GM19035 (cell line): ENCODE measurements at regions not wholly inside any gene's neighbourhood (a gene's known extent, or its start where the extent isn't known, plus 50 kb on each side); places are given as distances from the start of the nearest gene placed in this dataset.
"Not testable (repeated sequence)": the region's sequence is repeated elsewhere in the genome, so short reads cannot be mapped to it uniquely, and the experiment has no call there.

Source experiments
- ATAC-seq: cut with Tn5 transposase; IDR thresholded peaks from one replicate; pipeline ENCODE4 v1.9.1; 2021; ENCODE audit not compliant: unreplicated experiment

- ATAC-seq, result no peak
Measured at GRCh38 chr2:14967729-14968128, 335.2 kb downstream of the LRATD1 start.

DNA sequence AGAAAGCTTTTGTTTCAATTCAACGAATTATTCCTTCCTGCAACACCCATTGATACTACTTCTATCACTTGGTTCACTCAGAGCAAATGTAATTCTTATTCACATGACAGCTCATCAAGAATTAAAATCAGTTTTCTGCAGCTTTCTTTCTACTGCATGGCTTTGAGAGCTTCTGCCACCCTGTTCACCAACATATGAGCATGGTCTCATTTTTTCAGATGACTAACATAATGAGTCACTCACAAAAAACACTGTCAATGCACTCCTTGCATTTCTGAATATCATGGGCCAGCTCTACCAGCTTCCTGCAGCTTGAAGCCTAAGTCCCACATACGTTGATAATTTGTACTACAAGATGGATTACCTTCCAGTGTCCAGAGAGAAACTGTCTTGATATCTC is 342.9 kb downstream of the LRATD1 start:
- no peak for ATAC-seq

- no peak for ATAC-seq
Measured at GRCh38 chr2:14977021-14977420, 344.5 kb downstream of the LRATD1 start.

DNA sequence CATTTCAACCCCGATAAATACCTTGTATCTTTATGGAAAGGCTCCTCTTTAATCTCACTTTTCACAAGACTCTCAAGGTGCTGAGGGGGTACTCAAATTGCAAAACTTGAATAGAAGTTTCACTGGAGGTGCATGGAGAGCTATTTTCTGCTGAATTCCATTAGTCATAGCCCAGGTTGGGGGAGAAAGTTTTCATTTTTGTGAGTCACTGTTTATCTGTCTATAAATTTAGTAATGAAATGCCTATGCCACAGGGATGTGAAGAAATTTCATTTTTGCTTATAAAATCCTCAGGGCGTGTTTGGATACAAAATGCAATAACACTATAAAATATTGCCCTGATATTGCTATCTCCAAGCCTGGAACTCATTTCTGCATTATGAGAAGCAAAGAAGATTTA is 346.3 kb downstream of the LRATD1 start:
- no peak for ATAC-seq

- no peak for ATAC-seq
Measured at GRCh38 chr2:14982790-14983189, 350.3 kb downstream of the LRATD1 start.

GRCh38 chr2:14988600-14988999 is 356.1 kb downstream of the LRATD1 start:
- no peak for ATAC-seq

DNA sequence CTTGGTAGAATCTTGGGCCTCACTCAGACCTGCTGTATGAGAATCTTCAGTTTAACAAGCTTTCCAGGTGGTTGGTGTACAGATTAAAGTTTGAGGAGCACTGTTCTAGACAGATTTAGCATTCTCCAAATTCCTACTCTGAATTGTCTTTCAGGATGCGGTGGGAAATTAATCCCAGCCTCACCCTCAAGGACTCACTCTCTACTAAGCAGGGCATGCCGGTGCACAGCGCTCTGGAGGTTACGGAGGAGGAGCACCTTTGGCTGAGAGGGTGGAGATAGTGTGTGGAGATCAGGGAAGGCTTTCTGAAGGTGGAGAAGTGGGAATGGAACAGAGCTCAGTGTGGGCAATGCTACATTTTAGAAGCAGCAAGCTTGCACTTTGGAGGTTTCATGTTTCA is 359.2 kb downstream of the LRATD1 start:
- no peak for ATAC-seq

- no peak for ATAC-seq
Measured at GRCh38 chr2:14994721-14995120, 362.2 kb downstream of the LRATD1 start.

DNA sequence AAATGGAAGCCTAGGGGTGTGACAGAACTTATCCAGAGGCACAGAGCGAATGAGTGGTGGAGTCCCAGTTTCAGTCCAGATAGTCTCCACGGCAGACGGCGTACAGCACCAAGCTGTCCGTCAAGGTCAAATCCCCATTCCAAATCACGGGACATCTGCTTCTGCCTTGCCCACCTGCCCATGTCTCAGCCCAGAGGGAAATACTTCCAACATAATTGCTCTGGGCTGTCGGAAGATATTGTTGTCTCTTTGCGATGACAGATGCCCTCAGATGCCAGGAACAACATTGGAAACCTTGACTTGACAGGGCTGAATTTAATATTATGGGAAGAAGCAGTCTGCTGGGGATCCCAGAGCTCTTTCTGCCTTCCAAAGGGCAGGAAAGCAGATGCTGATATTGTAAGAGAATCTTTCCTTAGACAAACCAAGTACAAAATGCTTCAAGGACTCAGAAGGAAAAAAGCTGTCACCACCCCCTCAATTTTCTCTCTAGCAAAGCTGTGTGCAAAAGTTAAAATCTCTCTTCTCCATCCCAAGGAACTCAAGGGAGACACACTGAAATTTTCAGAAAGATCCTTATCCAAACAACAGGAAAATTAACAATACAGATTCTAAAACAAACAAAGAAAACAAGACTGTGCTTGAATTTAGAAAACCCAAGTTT is 364.0 kb downstream of the LRATD1 start:
- ATAC-seq, result no peak

GRCh38 chr2:14998546-14998945 is 366.0 kb downstream of the LRATD1 start:
- ATAC-seq, result no peak

DNA sequence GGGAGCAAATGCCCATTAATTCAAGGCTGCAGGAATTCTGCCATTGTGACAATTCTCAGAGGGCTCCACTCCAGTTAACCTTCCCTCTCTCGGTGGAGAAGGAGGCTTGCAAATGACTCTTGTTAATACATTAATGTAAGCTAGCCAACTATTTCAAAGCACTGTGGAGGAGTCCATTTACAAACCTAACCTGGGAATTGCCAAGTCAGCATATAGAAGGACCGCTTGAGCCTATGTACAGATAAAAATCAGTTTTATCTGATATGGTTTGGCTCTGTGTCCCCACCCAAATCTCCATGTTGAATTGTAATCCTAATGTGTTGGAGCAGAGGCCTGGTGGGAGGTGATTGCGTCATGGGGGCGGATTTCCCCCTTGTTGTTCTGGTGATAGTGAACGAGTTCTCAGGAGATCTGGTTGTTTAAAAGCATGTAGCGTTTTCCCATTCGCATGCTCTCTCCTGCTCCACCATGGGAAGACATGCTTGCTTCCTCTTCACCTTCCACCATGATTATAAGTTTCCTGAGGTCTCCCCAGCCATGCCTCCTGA is 366.7 kb downstream of the LRATD1 start:
- no peak for ATAC-seq

- not testable (repeated sequence) for ATAC-seq
Measured at GRCh38 chr2:15002519-15002918, 370.0 kb downstream of the LRATD1 start.

GRCh38 chr2:15006667-15007066 is 374.1 kb downstream of the LRATD1 start:
- ATAC-seq, result peak; percentile 66

GRCh38 chr2:15009681-15010080 is 377.2 kb downstream of the LRATD1 start:
- ATAC-seq, result no peak

DNA sequence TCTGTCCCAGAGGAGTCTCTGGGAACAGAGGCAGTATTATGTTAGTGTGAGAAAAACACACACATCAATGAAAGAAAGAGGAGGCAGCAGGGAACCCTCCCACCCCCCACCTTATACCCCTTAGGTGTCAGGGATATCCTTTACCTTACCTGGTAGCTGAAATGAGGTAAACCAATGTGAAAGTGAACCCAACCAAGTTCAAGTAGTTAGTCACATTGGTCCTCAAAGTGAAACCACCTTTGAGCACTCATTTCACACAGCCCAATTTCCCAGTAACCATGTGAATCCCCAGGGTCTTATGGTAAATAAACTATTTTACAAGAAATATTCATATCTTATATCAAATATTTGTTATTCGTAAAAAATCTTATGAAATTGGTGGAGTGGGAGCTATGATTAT is 377.8 kb downstream of the LRATD1 start:
- peak; percentile 72 for ATAC-seq

GRCh38 chr2:15018814-15019213 is 386.3 kb downstream of the LRATD1 start:
- no peak for ATAC-seq

GRCh38 chr2:15023221-15023620 is 390.7 kb downstream of the LRATD1 start:
- ATAC-seq, result no peak

- ATAC-seq, result no peak
Measured at GRCh38 chr2:15028406-15028805, 395.9 kb downstream of the LRATD1 start.

- peak; percentile 95 for ATAC-seq
Measured at GRCh38 chr2:15031745-15032240, 399.3 kb downstream of the LRATD1 start.

DNA sequence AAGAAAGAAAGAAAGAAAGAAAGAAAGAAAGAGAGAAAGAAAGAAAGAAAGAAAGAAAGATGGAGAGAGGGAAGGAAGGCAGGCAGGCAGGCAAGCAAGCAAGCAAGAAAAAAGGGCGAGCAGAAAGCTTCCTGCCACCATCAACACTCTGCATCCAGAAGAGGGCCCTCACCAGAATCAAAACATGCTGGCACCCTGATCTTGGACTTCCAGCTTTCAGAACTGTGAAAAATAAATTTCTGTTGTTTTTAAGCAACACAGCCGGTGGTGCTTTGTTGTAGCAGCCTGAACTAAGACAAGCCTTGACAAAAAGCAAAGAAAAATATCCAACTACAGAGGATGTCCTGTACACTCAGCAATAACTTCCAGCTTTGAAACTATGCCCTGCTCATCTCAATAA is 401.7 kb downstream of the LRATD1 start:
- ATAC-seq, result no peak

GRCh38 chr2:15034860-15035259 is 402.3 kb downstream of the LRATD1 start:
- no peak for ATAC-seq

- no peak for ATAC-seq
Measured at GRCh38 chr2:15038366-15039364, 406.1 kb downstream of the LRATD1 start.
